OCI-LY7 (cell line): ENCODE measurements at regions not wholly inside any gene's neighbourhood (a gene's known extent, or its start where the extent isn't known, plus 50 kb on each side); places are given as distances from the start of the nearest gene placed in this dataset.

Experiments
- BruUV-seq: library from RNA; stranded (reverse); fragments of 400-500 nt; replicated peaks from 2 replicates; lab custom pipeline; 2021; lab: Mats Ljungman, UMichigan
- CTCF ChIA-PET: fragments of 300-600 bp; sonication (Branson Sonifier 250); formaldehyde crosslinking; loops from one replicate; lab custom pipeline; 2022; ENCODE audit warnings: antibody characterized with exemption; ENCODE audit not compliant: unreplicated experiment; lab: Charles Lee
- POLR2A ChIA-PET: fragments of 300-600 bp; sonication (Branson Sonifier 250); formaldehyde crosslinking; loops from one replicate; lab custom pipeline; 2022; ENCODE audit warnings: antibody characterized with exemption; lab: Charles Lee
- DNase-seq: peaks from one replicate; pipeline ENCODE4 v3.0.0-alpha.2; 2015; ENCODE audit warnings: low spot score
- H2AFZ ChIP-seq: fragments of 200-600 bp; sonication (generic), shearing (Covaris generic); 2 replicates; pipeline ENCODE4 v1.6.1; 2014; ENCODE audit warnings: mild to moderate bottlenecking, antibody characterized with exemption, low read length, moderate library complexity
- H3K27ac ChIP-seq: fragments of 200-600 bp; sonication (generic); 2 replicates; pipeline ENCODE4 v1.5.1; 2014; ENCODE audit warnings: mixed run types, low read depth, mild to moderate bottlenecking, moderate library complexity, low read length, inconsistent platforms; ENCODE audit not compliant: poor library complexity, severe bottlenecking
- H3K36me3 ChIP-seq: fragments of 200-600 bp; sonication (generic); 2 replicates; pipeline ENCODE4 v1.6.1; 2014; ENCODE audit warnings: mild to moderate bottlenecking, antibody characterized with exemption, low read length, moderate library complexity, mixed read lengths; ENCODE audit not compliant: insufficient read depth
- H3K4me1 ChIP-seq: fragments of 200-600 bp; sonication (generic); 2 replicates; pipeline ENCODE4 v1.5.1; 2014; ENCODE audit warnings: mild to moderate bottlenecking, low read length; ENCODE audit not compliant: insufficient read depth, poor library complexity, severe bottlenecking
- H3K4me2 ChIP-seq: fragments of 200-600 bp; sonication (generic); 2 replicates; pipeline ENCODE4 v1.6.1; 2014; ENCODE audit warnings: mild to moderate bottlenecking, low read length
- H3K4me3 ChIP-seq: fragments of 200-600 bp; sonication (generic); 2 replicates; pipeline ENCODE4 v1.5.1; 2014; ENCODE audit warnings: mild to moderate bottlenecking, low read depth, low read length; ENCODE audit not compliant: poor library complexity, severe bottlenecking
- H3K79me2 ChIP-seq: fragments of 200-600 bp; sonication (generic); 2 replicates; pipeline ENCODE4 v1.6.1; 2016; ENCODE audit warnings: low read depth, mild to moderate bottlenecking, low read length, moderate library complexity, mixed read lengths; ENCODE audit not compliant: insufficient read depth
- H3K9me2 ChIP-seq: fragments of 200-600 bp; sonication (generic); 2 replicates; pipeline ENCODE4 v1.6.1; 2016; ENCODE audit warnings: mild to moderate bottlenecking, low read length, mixed read lengths; ENCODE audit not compliant: insufficient read depth
- H3K9me3 ChIP-seq: fragments of 200-600 bp; sonication (generic); 2 replicates; pipeline ENCODE4 v1.6.1; 2014; ENCODE audit warnings: mild to moderate bottlenecking, mixed run types, low read length, mixed read lengths
- H4K20me1 ChIP-seq: fragments of 200-600 bp; sonication (generic); 2 replicates; pipeline ENCODE4 v1.6.1; 2014; ENCODE audit warnings: mild to moderate bottlenecking, antibody characterized with exemption, low read length, moderate library complexity, mixed read lengths; ENCODE audit not compliant: insufficient read depth
- CTCF ChIP-seq: fragments of 200-600 bp; sonication (generic); conservative IDR thresholded peaks from 2 replicates; pipeline ENCODE4 v1.5.1; 2014; ENCODE audit warnings: mild to moderate bottlenecking, antibody characterized with exemption, low read length, moderate library complexity, mixed read lengths
- EZH2phosphoT487 ChIP-seq: fragments of 200-600 bp; sonication (generic); IDR thresholded peaks from 2 replicates; pipeline ENCODE4 v1.6.1; 2018; ENCODE audit warnings: low read depth, borderline replicate concordance, mild to moderate bottlenecking, mixed run types, antibody characterized with exemption, low read length, moderate library complexity, mixed read lengths
- intact Hi-C: fragments of 100-400 bp; cut with micrococcal nuclease; formaldehyde crosslinking; loops from one replicate; pipeline ENCODE4 v1.10.0; 2022; ENCODE audit not compliant: unreplicated experiment

GRCh38 chr3:132222868-132223538 lies 94.2 kb upstream of the ACP3 start:
- H2AFZ ChIP-seq: no peak overlapping the region
- H4K20me1 ChIP-seq: no peaks in the 10 kb centered on the region
- H3K9me2 ChIP-seq: no peaks in the 10 kb centered on the region
- no peak overlapping the region for H3K4me2 ChIP-seq
- intact Hi-C loops: no loop called here
- no peak overlapping the region for H3K4me3 ChIP-seq
- TF ChIP-seq EZH2phosphoT487 (no peak), CTCF (no peak)
- H3K9me3 ChIP-seq: no peaks in the 10 kb centered on the region
- H3K79me2 ChIP-seq: no peaks in the 10 kb centered on the region
- CTCF ChIA-PET: no interaction called here
- no peak for DNase-seq
- no peak overlapping the region for H3K27ac ChIP-seq
- POLR2A ChIA-PET: interaction anchor here (0.5 to 0.6 kb wide), 2 partner anchors 12 to 53 kb away, joined by 3 read pairs; no protein-coding TSS in a partner anchor
- no peaks in the 10 kb centered on the region for H3K4me1 ChIP-seq
- no peaks in the 10 kb centered on the region for H3K36me3 ChIP-seq
- BruUV-seq: no TSS peak

- Histone ChIP-seq H3K36me3 (no peaks in the 10 kb centered on the region), H3K27ac (no peak overlapping the region), H2AFZ (no peak overlapping the region), H3K4me3 (no peak overlapping the region), H3K4me2 (no peak overlapping the region), H3K9me2 (no peaks in the 10 kb centered on the region), H3K4me1 (no peaks in the 10 kb centered on the region), H4K20me1 (no peaks in the 10 kb centered on the region), H3K9me3 (no peaks in the 10 kb centered on the region), H3K79me2 (no peaks in the 10 kb centered on the region)
- no peak for DNase-seq
- POLR2A ChIA-PET: interaction anchor here (0.8 kb wide), 1 partner anchor 14 kb away, joined by 3 read pairs; no protein-coding TSS in a partner anchor
- CTCF ChIA-PET: no interaction called here
- intact Hi-C loops: no loop called here
- no TSS peak for BruUV-seq
- no peak for TF ChIP-seq CTCF
- no peak for TF ChIP-seq EZH2phosphoT487
Measured at GRCh38 chr3:132225664-132226063, 91.5 kb upstream of the ACP3 start.

- BruUV-seq: no TSS peak
- CTCF ChIA-PET: no interaction called here
Measured at GRCh38 chr3:132228923-132229322, 88.3 kb upstream of the ACP3 start.

More at GRCh38 chr3:132228923-132229322, 88.3 kb upstream of the ACP3 start:
- Histone ChIP-seq H3K4me2 (no peak overlapping the region), H3K4me3 (no peak overlapping the region), H3K36me3 (no peaks in the 10 kb centered on the region), H3K79me2 (no peaks in the 10 kb centered on the region), H2AFZ (no peak overlapping the region), H3K4me1 (no peaks in the 10 kb centered on the region), H3K9me2 (no peaks in the 10 kb centered on the region), H3K9me3 (no peaks in the 10 kb centered on the region), H4K20me1 (no peaks in the 10 kb centered on the region), H3K27ac (no peak overlapping the region)
- intact Hi-C loops: no loop called here
- no peak for DNase-seq
- TF ChIP-seq CTCF (no peak), EZH2phosphoT487 (no peak)
- POLR2A ChIA-PET: no interaction called here
